Keratinocyte (primary cell): ENCODE measurements at regions not wholly inside any gene's neighbourhood (a gene's known extent, or its start where the extent isn't known, plus 50 kb on each side); places are given as distances from the start of the nearest gene placed in this dataset.
A peak's percentile ranks its signal among the peaks of the same experiment; 100 is the strongest.
"Not testable (repeated sequence)": the region's sequence is repeated elsewhere in the genome, so short reads cannot be mapped to it uniquely, and the experiment has no call there.

ENCODE experiments used
- DNase-seq: peaks from one replicate; pipeline ENCODE4 v3.0.0-alpha.2; 2011; ENCODE audit warnings: low read depth, missing footprints, low spot score
- FAIRE-seq: peaks from 2 replicates; lab custom pipeline; 2011; peaks lifted over from hg19 to GRCh38; lab: Jason Lieb, UNC
- H2AFZ ChIP-seq: 2 replicates; pipeline ENCODE4 v1.6.0; 2012; ENCODE audit warnings: low read length, control low read depth, inconsistent platforms; ENCODE audit not compliant: control insufficient read depth
- H3K27ac ChIP-seq: 2 replicates; pipeline ENCODE4 v1.5.1; 2011; ENCODE audit warnings: low read length; ENCODE audit not compliant: control insufficient read depth, insufficient read depth
- H3K27me3 ChIP-seq: 3 replicates; pipeline ENCODE4 v1.6.0; 2011; ENCODE audit warnings: low read length; ENCODE audit not compliant: control insufficient read depth, insufficient read depth; ENCODE audit errors: extremely low read depth
- H3K36me3 ChIP-seq, 2 experiments: 2 replicates in 1 of 2; 3 replicates in 1 of 2; pipeline ENCODE4 v1.5.1; 2011; ENCODE audit warnings: low read length in 2 of 2, mild to moderate bottlenecking in 1 of 2; ENCODE audit not compliant: control insufficient read depth in 2 of 2, insufficient read depth in 2 of 2; ENCODE audit errors: extremely low read depth in 1 of 2
- H3K4me1 ChIP-seq: 3 replicates; pipeline ENCODE4 v1.5.1; 2011; ENCODE audit warnings: low read length; ENCODE audit not compliant: control insufficient read depth, insufficient read depth; ENCODE audit errors: extremely low read depth
- H3K4me2 ChIP-seq: 3 replicates; pipeline ENCODE4 v1.6.0; 2011; ENCODE audit warnings: low read depth, low read length; ENCODE audit not compliant: control insufficient read depth, insufficient read depth; ENCODE audit errors: extremely low read depth
- H3K4me3 ChIP-seq, 3 experiments: fragments of 200-600 bp in 1 of 3; sonication (generic) in 1 of 3; 2 replicates in 2 of 3; 3 replicates in 1 of 3; pipeline ENCODE4 v1.5.1; 2011 to 2016; ENCODE audit warnings: low read length in 3 of 3, mild to moderate bottlenecking in 3 of 3, control low read depth in 2 of 3, inconsistent platforms in 1 of 3, low read depth in 1 of 3, mixed read lengths in 1 of 3, mixed run types in 1 of 3, moderate library complexity in 1 of 3; ENCODE audit not compliant: control insufficient read depth in 2 of 3, insufficient read depth in 2 of 3; ENCODE audit errors: extremely low read depth in 1 of 3
- H3K79me2 ChIP-seq: 2 replicates; pipeline ENCODE4 v1.6.0; 2012; ENCODE audit warnings: low read length; ENCODE audit not compliant: control insufficient read depth, insufficient read depth
- H3K9ac ChIP-seq: 3 replicates; pipeline ENCODE4 v1.6.0; 2011; ENCODE audit warnings: low read length; ENCODE audit not compliant: control insufficient read depth, insufficient read depth; ENCODE audit errors: extremely low read depth
- H3K9me1 ChIP-seq: 3 replicates; pipeline ENCODE4 v1.6.0; 2011; ENCODE audit warnings: low read length; ENCODE audit not compliant: control insufficient read depth, insufficient read depth; ENCODE audit errors: extremely low read depth
- H3K9me3 ChIP-seq: 2 replicates; pipeline ENCODE4 v1.5.1; 2012; ENCODE audit warnings: low read depth, low read length; ENCODE audit not compliant: control insufficient read depth
- H4K20me1 ChIP-seq: 3 replicates; pipeline ENCODE4 v1.6.0; 2011; ENCODE audit warnings: low read length; ENCODE audit not compliant: control insufficient read depth, insufficient read depth; ENCODE audit errors: extremely low read depth
- CTCF ChIP-seq, 3 experiments: IDR thresholded peaks in 1 of 3; conservative IDR thresholded peaks in 1 of 3; optimal IDR thresholded peaks in 1 of 3; 2 replicates in 2 of 3; 3 replicates in 1 of 3; pipeline versions ENCODE3 to v1.5.1; 2011; ENCODE audit warnings: low read length in 3 of 3, mild to moderate bottlenecking in 3 of 3, moderate library complexity in 2 of 3, control low read depth in 1 of 3, inconsistent platforms in 1 of 3; ENCODE audit not compliant: insufficient read depth in 2 of 3; ENCODE audit errors: extremely low read depth in 1 of 3
- EZH2 ChIP-seq: IDR thresholded peaks from one replicate; pipeline ENCODE4 v1.6.1; 2012; ENCODE audit warnings: inconsistent platforms, mild to moderate bottlenecking, low read length, moderate library complexity
- dilution Hi-C: fragments of 300-500 bp; cut with MboI; formaldehyde crosslinking; loops from one replicate; pipeline ENCODE4 v1.7.0; 2020; ENCODE audit warnings: low sequenced_read_pairs; ENCODE audit not compliant: extremely low pct_ligation_motif_present

DNA sequence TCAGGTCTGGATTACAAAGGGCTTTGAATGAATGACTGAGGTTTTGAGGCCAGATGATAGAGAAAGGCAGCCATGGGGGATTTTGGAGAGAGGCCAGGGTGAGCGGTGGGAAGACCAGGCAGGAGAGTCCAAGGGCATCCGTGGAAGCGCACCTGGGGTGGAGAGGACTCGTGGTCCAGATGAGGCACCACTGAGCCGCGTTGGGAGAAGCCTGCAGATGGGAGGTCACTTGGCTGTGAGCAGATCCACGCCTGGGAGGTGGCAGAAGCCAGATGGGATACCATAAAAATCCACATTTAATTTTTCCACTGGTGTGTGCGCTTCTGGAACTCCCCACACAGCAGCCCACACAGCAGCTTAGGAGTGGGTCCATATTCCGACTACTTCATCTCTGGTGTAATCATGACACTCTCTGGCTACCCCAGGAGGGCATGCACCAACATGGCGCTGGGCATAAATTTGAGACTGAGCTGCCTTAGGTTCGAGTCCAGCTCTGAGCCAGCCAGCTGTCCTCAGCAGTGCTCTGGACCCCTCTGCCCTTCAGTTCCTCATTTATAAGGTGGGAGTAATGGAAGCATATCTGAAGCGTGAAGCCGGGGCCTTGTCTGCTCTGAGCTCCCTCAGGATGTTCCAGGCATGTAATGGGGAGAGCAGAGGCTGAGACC is 90.2 kb upstream of the FAM20C start:
- FAIRE-seq (no peak), DNase-seq (no peak)
- H3K79me2 ChIP-seq: no peaks in the 10 kb centered on the region
- no peaks in the 10 kb centered on the region for H3K36me3 ChIP-seq
- no peak for TF ChIP-seq CTCF (optimal IDR thresholded peaks at IDR 0.05 in 1 of 3, IDR thresholded peaks at IDR 0.05 in 1 of 3, conservative IDR thresholded peaks at IDR 0.05 in 1 of 3; ENCODE audit: extremely low read depth in 1 of 3, insufficient read depth in 2 of 3, low read length in 3 of 3)
- TF ChIP-seq EZH2: no peak
- no peaks in the 10 kb centered on the region for H3K9me3 ChIP-seq
- no peaks in the 10 kb centered on the region for H4K20me1 ChIP-seq
- dilution Hi-C loops: no loop called here
- no peak overlapping the region for H3K9ac ChIP-seq
- H3K27me3 ChIP-seq: peaks cover under 1% of the 10 kb centered on the region
- no peak overlapping the region for H2AFZ ChIP-seq
- H3K9me1 ChIP-seq: no peaks in the 10 kb centered on the region
- H3K4me3 ChIP-seq: no peak overlapping the region
- no peak overlapping the region for H3K27ac ChIP-seq
- peak overlapping the region; percentile 15 for H3K4me2 ChIP-seq
- H3K4me1 ChIP-seq: peaks cover 21% of the 10 kb centered on the region

DNA sequence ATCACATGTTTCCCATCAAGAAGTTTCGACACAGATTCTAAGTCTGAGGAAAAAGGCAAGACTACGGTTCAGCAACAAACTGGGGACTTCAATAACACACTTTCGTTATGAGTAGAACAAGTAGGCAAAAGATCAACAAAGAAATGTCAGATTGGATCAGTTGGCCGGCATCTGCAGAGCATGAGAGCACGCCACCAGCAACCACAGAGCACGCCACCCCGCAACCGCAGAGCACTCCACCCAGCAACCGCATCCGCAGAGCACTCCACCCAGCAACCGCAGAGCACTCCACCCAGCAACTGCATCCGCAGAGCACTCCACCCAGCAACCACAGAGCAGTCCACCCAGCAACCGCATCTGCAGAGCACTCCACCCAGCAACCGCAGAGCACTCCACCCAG is 89.7 kb upstream of the FAM20C start:
- Histone ChIP-seq H3K9ac (no peak overlapping the region), H3K4me1 (peaks cover 21% of the 10 kb centered on the region), H3K36me3 (no peaks in the 10 kb centered on the region), H3K27ac (no peak overlapping the region), H3K9me1 (no peaks in the 10 kb centered on the region), H3K27me3 (peaks cover 2% of the 10 kb centered on the region), H2AFZ (no peak overlapping the region), H3K4me2 (no peak overlapping the region), H3K9me3 (no peaks in the 10 kb centered on the region), H4K20me1 (no peaks in the 10 kb centered on the region), H3K4me3 (no peak overlapping the region), H3K79me2 (no peaks in the 10 kb centered on the region)
- dilution Hi-C loops: no loop called here
- no peak for DNase-seq
- no peak for FAIRE-seq
- no peak for TF ChIP-seq EZH2
- TF ChIP-seq CTCF (optimal IDR thresholded peaks at IDR 0.05 in 1 of 3, IDR thresholded peaks at IDR 0.05 in 1 of 3, conservative IDR thresholded peaks at IDR 0.05 in 1 of 3; ENCODE audit: extremely low read depth in 1 of 3, insufficient read depth in 2 of 3, low read length in 3 of 3): no peak

DNA sequence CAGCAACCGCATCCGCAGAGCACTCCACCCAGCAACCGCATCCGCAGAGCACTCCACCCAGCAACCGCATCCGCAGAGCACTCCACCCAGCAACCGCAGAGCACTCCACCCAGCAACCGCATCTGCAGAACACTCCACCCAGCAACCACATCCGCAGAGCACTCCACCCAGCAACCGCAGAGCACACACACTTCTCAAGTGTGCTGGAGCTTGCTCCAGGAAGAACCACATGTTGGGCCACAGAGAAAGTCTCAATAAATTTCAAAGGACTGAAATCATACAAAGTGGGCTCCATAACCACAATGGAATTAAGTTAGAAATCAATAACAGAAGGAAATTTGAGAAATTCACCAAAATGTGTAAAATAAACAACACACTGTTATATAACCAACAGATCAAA is 88.4 kb upstream of the FAM20C start:
- H3K27me3 ChIP-seq, H3K4me2 ChIP-seq, H3K27ac ChIP-seq, DNase-seq, H2AFZ ChIP-seq, H3K9me1 ChIP-seq, dilution Hi-C loops, H3K9me3 ChIP-seq, H3K36me3 ChIP-seq, H3K4me3 ChIP-seq, H3K79me2 ChIP-seq, H3K9ac ChIP-seq, H4K20me1 ChIP-seq, FAIRE-seq: not testable (repeated sequence)
- peaks cover 21% of the 10 kb centered on the region for H3K4me1 ChIP-seq
